Choroid plexus epithelial cell (primary cell): ENCODE measurements at regions not wholly inside any gene's neighbourhood (a gene's known extent, or its start where the extent isn't known, plus 50 kb on each side); places are given as distances from the start of the nearest gene placed in this dataset.

Source experiments
- DNase-seq: peaks from one replicate; pipeline ENCODE4 v3.0.0-alpha.2; 2010; ENCODE audit warnings: low read depth
- H3K4me3 ChIP-seq: 2 replicates; pipeline ENCODE4 v1.5.1; 2011; ENCODE audit warnings: low read depth, mild to moderate bottlenecking, control low read depth, low read length, moderate library complexity
- CTCF ChIP-seq: conservative IDR thresholded peaks from 2 replicates; pipeline ENCODE4 v1.5.1; 2011; ENCODE audit warnings: low read depth, mild to moderate bottlenecking, control low read depth, inconsistent platforms, low read length, moderate library complexity

- no peak for DNase-seq
- H3K4me3 ChIP-seq = no peak overlapping the region
- no peak for TF ChIP-seq CTCF
Observed at GRCh38 chr12:62146318-62146717, 113.9 kb upstream of the USP15 start.

- no peak for DNase-seq
- no peak for TF ChIP-seq CTCF
- no peak overlapping the region for H3K4me3 ChIP-seq
Observed at GRCh38 chr12:62158013-62158412, 102.2 kb upstream of the USP15 start.

GRCh38 chr12:62158461-62159360 is 101.5 kb upstream of the USP15 start:
- no peak for DNase-seq
- no peak overlapping the region for H3K4me3 ChIP-seq
- no peak for TF ChIP-seq CTCF

- no peak overlapping the region for H3K4me3 ChIP-seq
- no peak for TF ChIP-seq CTCF
- no peak for DNase-seq
Observed at GRCh38 chr12:62162214-62162613, 98.0 kb upstream of the USP15 start.

- no peak overlapping the region for H3K4me3 ChIP-seq
- TF ChIP-seq CTCF = no peak
- DNase-seq = no peak
Observed at GRCh38 chr12:62163368-62163767, 96.8 kb upstream of the USP15 start.

GRCh38 chr12:62164036-62164435 is 96.2 kb upstream of the USP15 start:
- no peak overlapping the region for H3K4me3 ChIP-seq
- no peak for DNase-seq
- no peak for TF ChIP-seq CTCF

- no peak overlapping the region for H3K4me3 ChIP-seq
- DNase-seq = no peak
- no peak for TF ChIP-seq CTCF
Observed at GRCh38 chr12:62166525-62166924, 93.7 kb upstream of the USP15 start.
